Lower leg skin (tissue), 4 donors: ENCODE measurements at regions not wholly inside any gene's neighbourhood (a gene's known extent, or its start where the extent isn't known, plus 50 kb on each side); places are given as distances from the start of the nearest gene placed in this dataset.
"Not testable (repeated sequence)": the region's sequence is repeated elsewhere in the genome, so short reads cannot be mapped to it uniquely, and the experiment has no call there.

Experiments
- DNase-seq, 2 donors: peaks; one replicate each; pipeline ENCODE4 v3.0.0-alpha.2; 2019; ENCODE audit warnings: low spot score in 2 of 2
- H3K4me3 ChIP-seq: fragments of 200-600 bp; sonication (generic); 2 replicates; pipeline ENCODE4 v1.5.1; 2017; ENCODE audit warnings: mild to moderate bottlenecking, low read depth; ENCODE audit not compliant: poor library complexity, severe bottlenecking
- POLR2A ChIP-seq, 2 donors: fragments of 450-650 bp; IDR thresholded peaks; one replicate each; pipeline ENCODE4 v1.6.1; 2016 to 2017; ENCODE audit warnings: antibody characterized with exemption in 2 of 2, mild to moderate bottlenecking in 1 of 2, moderate library complexity in 1 of 2
- WGBS, 2 donors: methylation state at CpG; one replicate each; pipeline ENCODE4 v1.1.5; 2018; 5-methylcytosine and 5-hydroxymethylcytosine counted together
- intact Hi-C: fragments of 100-400 bp; cut with DNase I; formaldehyde crosslinking; loops from one replicate; pipeline ENCODE4 v1.15.0; 2023; ENCODE audit warnings: low total_unique reads
- TF ChIP-seq, protein P1 (sequence below), 3 donors: fragments of 450-650 bp; IDR thresholded peaks; one replicate each; pipeline ENCODE4 v1.5.1; 2016; ENCODE audit warnings: antibody characterized with exemption in 3 of 3, mild to moderate bottlenecking in 3 of 3, moderate library complexity in 2 of 3

DNA sequence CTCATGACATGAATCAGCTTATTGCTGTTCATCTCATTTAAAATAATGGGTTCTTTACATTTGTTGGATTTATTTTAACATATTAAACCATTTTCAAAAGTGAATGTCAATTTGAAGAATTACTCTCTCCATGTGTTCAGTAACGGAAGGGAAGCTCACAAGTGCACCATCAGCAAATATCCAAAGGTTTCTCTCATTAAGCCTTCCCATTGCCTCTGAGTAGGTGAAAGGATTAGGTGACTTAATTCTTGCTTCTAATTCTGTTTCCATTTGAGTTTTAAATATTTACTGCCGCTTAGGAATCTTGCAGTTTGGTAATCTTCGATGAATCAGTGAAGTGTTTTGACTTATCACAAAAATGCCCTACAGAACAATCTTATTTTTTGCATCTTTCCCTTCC lies 145.1 kb upstream of the NYAP2 start:
- intact Hi-C loops, result no loop called here
- no peak for TF ChIP-seq POLR2A (IDR thresholded peaks at IDR 0.05)
- TF ChIP-seq, protein P1, sequence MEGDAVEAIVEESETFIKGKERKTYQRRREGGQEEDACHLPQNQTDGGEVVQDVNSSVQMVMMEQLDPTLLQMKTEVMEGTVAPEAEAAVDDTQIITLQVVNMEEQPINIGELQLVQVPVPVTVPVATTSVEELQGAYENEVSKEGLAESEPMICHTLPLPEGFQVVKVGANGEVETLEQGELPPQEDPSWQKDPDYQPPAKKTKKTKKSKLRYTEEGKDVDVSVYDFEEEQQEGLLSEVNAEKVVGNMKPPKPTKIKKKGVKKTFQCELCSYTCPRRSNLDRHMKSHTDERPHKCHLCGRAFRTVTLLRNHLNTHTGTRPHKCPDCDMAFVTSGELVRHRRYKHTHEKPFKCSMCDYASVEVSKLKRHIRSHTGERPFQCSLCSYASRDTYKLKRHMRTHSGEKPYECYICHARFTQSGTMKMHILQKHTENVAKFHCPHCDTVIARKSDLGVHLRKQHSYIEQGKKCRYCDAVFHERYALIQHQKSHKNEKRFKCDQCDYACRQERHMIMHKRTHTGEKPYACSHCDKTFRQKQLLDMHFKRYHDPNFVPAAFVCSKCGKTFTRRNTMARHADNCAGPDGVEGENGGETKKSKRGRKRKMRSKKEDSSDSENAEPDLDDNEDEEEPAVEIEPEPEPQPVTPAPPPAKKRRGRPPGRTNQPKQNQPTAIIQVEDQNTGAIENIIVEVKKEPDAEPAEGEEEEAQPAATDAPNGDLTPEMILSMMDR (IDR thresholded peaks at IDR 0.05), result no peak
- WGBS, 2 donors, result 58 to 70% methylated on average over 3 of the region's 3 CpGs

DNA sequence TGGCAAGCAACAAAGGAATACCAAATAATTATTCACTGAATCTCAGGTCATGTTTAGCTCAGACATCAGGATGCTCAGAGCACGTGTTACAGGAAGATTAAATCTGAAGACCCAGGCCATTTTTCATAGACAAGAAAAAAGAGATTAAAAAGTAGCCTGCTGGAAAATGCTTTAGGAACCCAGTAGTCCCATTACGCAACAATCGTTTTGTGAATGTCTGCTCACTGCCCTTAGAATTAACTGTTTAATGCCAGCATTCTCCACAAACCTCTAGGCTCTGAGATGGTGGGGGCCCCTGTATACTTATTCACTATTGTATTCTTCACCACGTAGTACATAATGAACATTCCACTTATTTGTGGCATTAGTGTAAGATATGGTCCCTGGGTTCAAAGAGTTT lies 154.6 kb upstream of the NYAP2 start:
- intact Hi-C loops, result no loop called here
- DNase-seq, result no peak
- WGBS, 2 donors, result 43 to 49% methylated on average over 4 of the region's 4 CpGs
- TF ChIP-seq, protein P1 (IDR thresholded peaks at IDR 0.05), result no peak
- no peak for TF ChIP-seq POLR2A (IDR thresholded peaks at IDR 0.05)
- H3K4me3 ChIP-seq, result no peak overlapping the region

More for the DNA sequence above, 145.1 kb upstream of the NYAP2 start:
- H3K4me3 ChIP-seq, result no peak overlapping the region
- DNase-seq, result no peak

GRCh38 chr2:225236769-225237323 lies 162.7 kb upstream of the NYAP2 start:
- WGBS, 2 donors, result 77 to 80% methylated on average over 4 of the region's 4 CpGs
- DNase-seq, result no peak
- no peak for TF ChIP-seq POLR2A (IDR thresholded peaks at IDR 0.05)
- TF ChIP-seq, protein P1 (IDR thresholded peaks at IDR 0.05), result no peak
- no peak overlapping the region for H3K4me3 ChIP-seq
- intact Hi-C loops, result no loop called here

DNA sequence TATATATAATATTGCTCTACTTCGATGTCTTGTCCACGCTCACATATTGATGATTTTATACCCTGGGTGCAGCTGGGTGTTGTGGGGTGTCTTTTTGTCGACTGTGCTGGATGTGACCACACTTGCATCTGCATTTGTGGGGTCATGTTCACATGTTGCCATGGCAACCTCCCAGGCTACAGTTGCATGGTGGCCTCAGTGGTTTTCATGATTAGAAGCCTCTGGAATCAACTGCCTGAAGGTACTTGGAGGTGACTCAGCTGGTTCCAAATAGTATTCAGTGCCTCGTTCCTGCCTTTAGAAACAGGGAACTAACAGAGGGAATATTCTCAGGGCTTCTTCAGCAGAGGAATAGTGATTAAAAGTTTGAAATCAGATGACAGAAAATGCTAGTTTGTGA lies 166.3 kb upstream of the NYAP2 start:
- 70 to 76% methylated on average over 4 of the region's 4 CpGs for WGBS, 2 donors
- no peak for TF ChIP-seq POLR2A (IDR thresholded peaks at IDR 0.05)
- TF ChIP-seq, protein P1 (IDR thresholded peaks at IDR 0.05), result no peak
- no peak for DNase-seq
- intact Hi-C loops, result no loop called here
- no peak overlapping the region for H3K4me3 ChIP-seq

DNA sequence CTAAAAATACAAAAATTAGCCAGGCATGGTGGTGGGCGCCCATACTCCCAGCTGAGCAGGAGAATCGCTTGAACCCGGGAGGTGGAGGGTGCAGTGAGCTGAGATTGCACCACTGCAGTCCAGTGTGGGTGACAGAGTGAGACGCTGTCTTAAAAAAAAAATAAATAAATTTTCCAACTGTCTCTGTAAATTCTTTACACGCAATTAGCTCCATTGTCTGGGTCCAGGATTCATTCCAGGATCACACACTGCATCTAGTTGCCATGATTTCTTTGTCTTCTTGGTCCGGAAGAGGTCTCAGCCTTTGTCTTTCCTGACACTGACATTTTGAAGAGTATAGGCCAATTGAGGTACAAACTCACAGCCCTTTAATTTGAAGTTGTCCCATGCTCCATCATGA lies 167.6 kb upstream of the NYAP2 start:
- TF ChIP-seq POLR2A (IDR thresholded peaks at IDR 0.05), result no peak
- TF ChIP-seq, protein P1 (IDR thresholded peaks at IDR 0.05), result no peak
- no peak overlapping the region for H3K4me3 ChIP-seq
- intact Hi-C loops, result no loop called here
- WGBS, 2 donors, result 85 to 89% methylated on average over 6 of the region's 6 CpGs
- no peak for DNase-seq

GRCh38 chr2:225229346-225229745 lies 170.2 kb upstream of the NYAP2 start:
- DNase-seq, intact Hi-C loops, H3K4me3 ChIP-seq: not testable (repeated sequence)
- WGBS, 2 donors, result 90 to 96% methylated on average over 17 to 28 of the region's 31 CpGs
